ENCODE measurements at regions not wholly inside any gene's neighbourhood (a gene's known extent, or its start where the extent isn't known, plus 50 kb on each side); places are given as distances from the start of the nearest gene placed in this dataset.

DNA sequence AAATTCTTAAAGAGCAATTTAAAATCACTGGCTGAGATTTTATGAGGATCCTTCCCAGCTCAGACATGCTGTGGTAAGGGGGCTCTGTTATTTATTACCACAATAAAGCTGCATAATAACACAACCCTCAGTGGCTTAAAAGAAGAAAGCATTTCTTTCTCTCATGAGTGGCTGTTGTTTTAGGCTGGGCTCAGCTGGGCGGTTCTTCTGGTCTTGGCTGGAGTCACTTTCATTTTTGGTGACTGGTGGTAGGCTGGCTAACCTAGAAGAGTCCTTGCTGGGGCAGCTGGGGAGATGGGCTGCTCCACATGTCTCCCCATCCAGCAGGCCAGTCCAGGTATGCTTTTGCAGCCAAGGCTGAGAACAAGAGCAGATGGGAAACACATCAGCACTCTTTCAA lies 113.0 kb upstream of the MSX1 start:
- no peak for DNase-seq (ENCODE audit: low read depth in 4 of 4, low spot score in 1 of 4)

DNA sequence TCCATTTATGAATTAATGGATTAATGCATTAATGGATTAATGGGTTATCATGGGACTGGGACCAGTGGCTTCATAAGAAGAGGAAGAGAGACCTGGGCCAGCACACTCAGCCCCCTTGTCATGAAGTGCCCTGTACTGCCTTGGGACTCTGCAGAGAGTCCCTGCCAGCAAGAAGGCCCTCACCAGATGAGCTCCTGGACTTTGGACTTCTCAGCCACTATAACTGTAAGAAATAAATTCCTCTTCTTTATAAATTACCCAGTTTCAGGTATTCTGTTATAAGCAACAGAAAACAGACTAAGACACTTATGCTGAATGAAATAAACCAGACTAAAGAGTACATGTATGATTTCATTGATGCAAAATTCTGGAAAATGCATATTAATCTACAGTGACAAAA lies 119.4 kb upstream of the MSX1 start:
- DNase-seq (ENCODE audit: low read depth in 4 of 4, low spot score in 1 of 4), result no peak

DNA sequence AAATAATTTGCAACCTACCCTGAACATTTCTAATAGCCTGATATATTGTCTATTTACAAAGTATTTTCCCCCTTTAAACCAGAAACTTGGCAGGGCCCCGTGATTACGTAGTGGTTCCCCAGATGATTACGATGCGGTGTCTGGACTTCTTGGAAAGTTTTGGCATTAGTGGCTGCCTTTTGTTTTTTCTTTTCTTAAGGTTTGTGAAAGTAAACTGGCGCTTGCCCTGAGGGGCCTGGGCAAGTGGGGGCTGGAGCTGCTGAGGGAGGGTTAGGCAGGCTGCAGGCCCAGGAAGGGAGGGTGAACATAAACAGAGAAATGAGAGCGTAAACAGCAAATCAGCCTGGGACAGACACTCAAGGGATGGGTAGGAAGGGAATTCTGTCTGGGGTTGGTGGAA lies 123.6 kb upstream of the MSX1 start:
- DNase-seq (ENCODE audit: low read depth in 4 of 4, low spot score in 1 of 4), result no peak

DNA sequence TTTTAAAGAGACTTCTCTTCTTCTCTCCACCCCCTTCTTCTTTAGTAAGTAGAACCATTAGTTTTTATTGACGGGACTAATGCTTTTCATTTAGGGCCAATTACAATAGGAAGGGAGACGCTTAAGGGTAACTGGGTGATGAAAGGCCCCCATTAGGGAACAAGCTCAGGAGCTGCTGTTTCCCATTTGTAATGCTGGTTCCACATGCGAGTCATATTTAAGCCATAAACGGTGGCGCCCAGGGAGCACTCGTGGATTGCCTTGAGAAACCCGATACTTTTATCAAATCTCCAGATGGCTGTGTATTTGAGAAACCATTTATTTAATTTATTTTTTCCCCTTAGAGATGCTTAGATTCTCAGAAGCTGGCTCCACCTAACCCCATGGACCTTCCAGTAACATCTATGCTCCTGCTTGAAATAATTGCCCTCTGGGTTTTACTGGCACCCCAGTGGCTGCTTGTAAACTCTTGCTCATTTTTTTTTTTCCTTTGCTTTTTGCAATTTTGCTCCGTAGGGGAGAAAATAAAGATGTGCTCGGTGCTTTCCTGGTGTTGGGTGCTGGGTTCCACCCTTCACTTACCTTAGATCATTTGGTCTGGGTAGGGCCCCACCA lies 124.2 kb upstream of the MSX1 start:
- DNase-seq (ENCODE audit: low read depth in 4 of 4, low spot score in 1 of 4), result no peak

DNA sequence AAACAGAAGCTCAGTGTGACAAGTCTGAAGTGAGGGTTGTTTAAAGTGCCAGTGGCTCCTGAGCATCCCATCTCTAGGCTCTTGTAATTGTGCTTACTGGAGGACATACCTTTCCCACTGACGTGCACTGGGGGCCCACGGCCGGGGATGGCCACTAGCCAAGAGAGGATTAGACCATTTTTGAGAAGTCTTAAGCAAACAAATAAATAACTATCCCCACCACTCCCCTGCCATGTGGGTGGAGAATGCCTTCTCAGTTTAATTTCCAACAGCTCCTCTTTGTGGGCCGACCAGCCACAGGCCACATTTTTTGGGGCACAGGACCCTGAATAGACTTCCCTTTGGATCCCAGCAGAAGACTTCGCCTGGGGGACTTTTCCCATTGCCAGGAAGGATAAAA lies 125.0 kb upstream of the MSX1 start:
- DNase-seq (ENCODE audit: low read depth in 4 of 4, low spot score in 1 of 4), result no peak

DNA sequence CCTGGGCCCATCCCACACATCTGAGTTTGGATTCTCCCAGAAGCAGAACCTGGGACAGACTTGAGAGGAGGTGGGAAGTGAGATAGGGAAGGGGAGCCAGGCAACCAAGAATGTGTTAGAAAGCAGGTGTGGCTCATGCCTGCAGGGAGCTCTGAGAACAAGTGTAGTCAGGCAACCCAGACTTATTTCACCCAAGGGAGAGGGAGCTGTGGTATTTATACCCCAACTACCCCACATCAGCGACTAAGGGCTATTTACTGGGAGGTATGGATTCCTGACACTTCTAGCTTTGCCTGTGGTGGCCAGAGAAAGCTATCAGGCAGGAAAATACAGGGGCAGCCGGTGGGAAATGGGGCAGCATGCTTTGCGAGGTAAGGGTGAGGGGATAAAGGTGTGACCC lies 125.8 kb upstream of the MSX1 start:
- DNase-seq (ENCODE audit: low read depth in 4 of 4, low spot score in 1 of 4), result no peak

DNA sequence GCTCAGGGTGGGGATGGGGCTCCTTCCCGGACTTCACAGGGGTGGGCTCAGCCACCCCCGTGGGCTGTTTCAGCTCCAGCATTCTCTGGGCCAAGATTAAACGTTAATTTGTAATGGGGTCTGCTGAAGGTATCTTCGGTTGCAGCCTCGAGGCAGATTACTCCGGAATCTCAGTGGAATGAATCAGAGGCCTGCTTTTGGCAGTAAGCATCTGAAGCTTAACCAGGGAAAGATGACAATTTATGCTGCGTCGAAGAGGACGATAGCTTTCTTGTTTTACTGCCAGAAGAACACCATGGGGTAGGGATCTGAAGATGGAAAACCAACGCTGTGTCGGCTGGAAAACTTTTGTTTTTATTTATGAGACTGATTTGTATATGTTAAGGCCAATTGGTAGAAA lies 129.2 kb upstream of the MSX1 start:
- DNase-seq (ENCODE audit: low read depth in 4 of 4, low spot score in 1 of 4), result no peak

DNA sequence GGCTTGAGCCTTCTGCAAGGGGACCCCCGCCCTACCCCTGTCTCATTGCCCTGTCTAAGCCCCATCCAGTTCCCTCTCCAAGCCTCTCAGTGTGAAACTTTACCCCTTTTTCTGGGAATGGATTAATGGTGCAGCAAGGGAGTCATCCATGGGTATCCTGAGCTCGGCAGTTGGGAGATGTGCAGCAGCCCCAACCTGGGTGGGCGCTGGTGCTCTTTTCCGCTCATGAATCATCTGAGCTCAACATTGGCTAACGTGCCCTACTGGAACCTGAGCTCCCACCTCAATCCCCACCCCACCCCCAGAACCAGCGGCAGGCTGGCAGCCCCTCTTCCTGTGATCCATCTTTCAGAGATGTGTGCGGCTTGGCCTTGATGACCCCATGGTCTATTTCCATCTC lies 130.3 kb upstream of the MSX1 start:
- DNase-seq (ENCODE audit: low read depth in 4 of 4, low spot score in 1 of 4), result no peak

DNA sequence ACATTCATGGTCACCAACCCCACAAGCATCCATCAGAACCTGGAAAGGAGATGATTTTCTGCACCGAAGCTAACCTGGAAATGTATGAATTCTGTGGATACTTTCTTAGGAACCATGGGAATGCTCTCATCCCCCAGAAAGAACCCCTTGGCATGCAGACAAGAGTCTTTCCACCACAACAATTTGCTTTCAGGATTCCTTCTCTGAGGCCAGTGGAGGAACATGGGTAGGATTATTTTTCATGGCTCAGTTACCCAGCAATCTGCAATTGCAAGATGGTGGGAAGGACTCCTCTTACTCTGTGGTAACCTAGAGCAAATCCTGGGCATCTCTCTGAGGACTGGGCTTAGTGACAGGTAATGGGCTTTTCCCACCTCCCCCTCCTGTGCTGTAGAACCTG lies 131.9 kb upstream of the MSX1 start:
- DNase-seq (ENCODE audit: low read depth in 4 of 4, low spot score in 1 of 4), result no peak

DNA sequence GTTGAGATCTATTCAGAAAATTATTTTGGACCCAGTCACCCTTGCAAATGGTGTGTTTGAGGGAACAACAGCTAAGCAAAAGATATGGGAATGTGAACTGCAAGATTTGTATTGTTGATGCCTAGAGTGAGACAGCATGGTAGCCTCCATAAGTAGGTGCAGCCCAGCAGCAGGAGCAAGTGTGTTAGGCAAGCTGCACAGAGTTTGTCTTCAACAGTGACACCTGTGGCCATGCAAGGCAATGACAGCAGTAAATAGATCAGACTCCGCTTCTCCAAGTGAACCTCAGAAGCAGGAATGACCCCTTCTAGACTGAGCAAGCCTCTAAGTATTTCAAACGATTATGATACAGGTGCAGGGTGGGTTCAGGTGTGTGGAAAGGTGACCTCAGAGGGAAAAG lies 133.4 kb upstream of the MSX1 start:
- no peak for DNase-seq (ENCODE audit: low read depth in 4 of 4, low spot score in 1 of 4)

DNA sequence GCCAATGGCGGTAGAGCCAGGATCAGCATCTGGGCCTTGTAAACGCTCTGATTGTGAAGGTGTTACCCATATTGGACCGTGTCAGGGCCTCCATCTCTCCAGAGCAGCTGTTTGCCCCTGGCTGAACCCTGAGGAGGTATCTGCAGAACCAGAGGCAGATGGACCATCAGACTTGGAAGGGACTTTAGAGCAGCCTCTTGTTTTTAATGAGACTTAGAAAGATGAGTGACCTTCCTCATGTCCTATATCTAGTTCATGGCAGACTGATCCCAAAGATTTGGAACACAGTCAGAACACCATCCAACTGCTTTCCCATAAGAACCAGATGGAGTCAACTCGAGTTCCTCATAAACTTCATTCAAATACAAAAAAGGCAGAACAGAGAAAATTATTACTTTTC lies 135.1 kb upstream of the MSX1 start:
- DNase-seq (ENCODE audit: low read depth in 4 of 4, low spot score in 1 of 4), result no peak

DNA sequence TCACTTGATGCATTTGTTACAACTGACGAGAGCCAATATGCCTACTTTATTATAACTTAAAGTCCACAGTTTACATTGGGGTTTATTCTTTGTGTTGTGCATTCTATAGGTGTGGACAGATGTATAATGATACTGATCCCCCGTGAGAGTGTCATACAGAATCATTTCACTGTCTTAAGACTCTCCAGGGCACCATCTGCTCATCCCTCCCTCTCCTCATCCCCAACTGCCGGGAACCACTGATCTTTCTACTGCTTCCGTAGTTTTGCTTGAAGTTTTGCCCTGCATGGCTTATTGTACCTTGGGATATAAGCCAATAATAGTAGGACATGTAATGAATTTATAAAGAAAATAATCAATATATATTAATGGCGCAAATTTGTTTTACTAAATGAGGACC lies 137.8 kb upstream of the MSX1 start:
- DNase-seq (ENCODE audit: low read depth in 4 of 4, low spot score in 1 of 4), result no peak

DNA sequence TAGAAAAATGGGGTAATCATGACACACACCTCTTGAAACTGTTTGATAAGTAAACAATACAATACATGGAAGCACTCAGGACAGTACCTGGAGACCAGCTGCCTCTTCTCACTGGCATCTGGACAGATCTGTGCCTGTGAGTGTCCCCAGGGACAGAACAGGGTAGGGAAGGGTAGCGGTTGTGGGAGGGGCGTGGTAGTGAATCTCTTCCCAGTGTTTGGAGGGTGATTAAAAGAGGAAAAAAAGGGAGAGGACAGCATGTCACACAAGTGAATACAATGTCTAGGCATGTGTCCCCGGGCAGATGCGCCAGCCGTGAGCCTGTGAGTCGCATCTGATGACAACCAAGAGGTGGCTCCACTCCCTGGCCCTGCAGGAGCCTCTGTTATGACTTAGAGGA lies 138.8 kb upstream of the MSX1 start:
- no peak for DNase-seq (ENCODE audit: low read depth in 4 of 4, low spot score in 1 of 4)

DNA sequence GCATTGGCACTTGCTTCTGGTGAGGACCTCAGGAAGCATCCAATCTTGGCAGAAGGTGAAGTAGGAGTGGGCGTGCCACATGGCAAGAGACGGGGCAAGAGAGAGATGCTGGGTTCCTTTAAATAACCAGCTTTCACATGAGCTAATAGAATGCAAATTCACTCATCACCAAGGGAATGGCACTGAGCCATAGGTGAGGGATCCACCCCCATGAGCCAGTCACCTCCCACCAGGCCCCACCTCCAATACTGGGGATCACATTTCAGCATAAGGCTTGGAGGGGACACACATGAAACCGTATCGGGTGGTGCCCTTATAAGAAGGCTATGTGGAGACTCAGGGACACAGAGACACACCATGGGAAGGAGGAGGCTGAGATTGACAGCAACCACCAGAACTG lies 140.0 kb upstream of the MSX1 start:
- no peak for DNase-seq (ENCODE audit: low read depth in 4 of 4, low spot score in 1 of 4)

DNA sequence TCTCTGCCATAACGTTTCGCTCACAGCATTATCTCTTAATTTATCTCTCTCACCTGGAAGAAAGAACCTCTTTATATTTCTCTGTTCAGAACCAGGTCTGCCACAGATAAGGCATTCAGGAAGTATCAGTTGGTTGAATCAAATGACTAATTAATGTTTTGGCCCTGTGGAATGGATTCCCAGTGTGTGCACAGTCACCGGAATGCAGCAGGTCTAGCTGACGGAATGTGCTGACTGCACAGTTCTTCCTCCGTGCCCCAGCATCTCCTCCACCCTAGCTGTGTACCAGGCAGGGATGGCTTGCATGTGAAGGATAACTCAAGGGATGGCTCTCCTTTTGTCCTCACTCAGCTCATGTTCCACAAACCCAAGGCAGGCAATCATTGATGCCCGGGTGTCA lies 141.8 kb upstream of the MSX1 start:
- no peak for DNase-seq (ENCODE audit: low read depth in 4 of 4, low spot score in 1 of 4)

DNA sequence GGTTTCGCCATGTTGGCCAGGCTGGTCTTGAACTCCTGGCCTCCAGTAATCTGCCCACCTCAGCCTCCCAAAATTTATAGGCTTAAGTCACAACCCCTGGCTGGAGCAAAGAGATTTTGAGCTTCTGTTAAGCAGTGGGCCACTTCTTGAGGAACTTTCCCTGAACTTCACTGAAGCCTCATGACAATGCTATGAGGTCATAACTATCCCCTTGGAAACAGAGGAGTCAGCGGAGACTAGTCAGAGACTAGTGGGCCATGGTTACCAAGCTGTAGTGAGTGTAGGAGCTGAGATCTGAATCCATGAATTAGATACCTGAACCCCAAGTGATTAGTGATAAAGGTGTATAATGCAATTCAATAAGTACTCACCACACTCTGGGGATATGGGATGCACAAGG lies 145.1 kb upstream of the MSX1 start:
- no peak for DNase-seq (ENCODE audit: low read depth in 4 of 4, low spot score in 1 of 4)

DNA sequence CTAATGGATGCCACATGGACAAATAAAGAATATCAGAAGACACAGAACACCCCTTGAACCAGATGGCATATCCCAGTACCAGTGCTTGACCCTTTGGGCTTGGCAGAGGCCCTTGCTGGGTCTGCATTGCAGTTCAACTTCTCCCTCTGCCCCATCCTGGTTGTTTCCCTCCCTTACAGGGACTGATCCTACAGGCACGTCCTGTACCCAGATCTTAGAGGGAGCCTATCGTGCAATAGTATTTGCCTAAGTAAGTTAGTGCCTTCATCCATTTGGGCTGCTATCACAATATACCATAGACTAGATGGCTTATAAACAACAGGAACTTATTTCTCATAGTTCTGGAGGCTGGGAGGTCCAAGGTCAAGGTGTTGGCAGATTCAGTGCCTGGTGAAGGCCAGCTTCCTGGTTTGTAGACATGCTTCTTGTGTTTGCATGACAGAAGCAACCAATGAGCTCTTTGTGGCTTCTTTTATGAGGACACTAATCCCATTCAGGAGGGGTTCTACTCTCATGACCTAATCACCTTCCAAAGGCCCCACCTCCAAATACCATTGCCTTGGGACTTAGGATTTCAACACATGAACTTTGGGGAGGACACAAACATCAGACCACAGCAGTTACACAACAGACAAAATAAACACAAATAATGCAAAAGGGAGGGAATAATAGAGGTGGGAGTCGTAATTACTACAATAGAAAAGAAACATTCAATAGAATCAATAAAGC lies 146.5 kb upstream of the MSX1 start:
- no peak for DNase-seq (ENCODE audit: low read depth in 4 of 4, low spot score in 1 of 4)

DNA sequence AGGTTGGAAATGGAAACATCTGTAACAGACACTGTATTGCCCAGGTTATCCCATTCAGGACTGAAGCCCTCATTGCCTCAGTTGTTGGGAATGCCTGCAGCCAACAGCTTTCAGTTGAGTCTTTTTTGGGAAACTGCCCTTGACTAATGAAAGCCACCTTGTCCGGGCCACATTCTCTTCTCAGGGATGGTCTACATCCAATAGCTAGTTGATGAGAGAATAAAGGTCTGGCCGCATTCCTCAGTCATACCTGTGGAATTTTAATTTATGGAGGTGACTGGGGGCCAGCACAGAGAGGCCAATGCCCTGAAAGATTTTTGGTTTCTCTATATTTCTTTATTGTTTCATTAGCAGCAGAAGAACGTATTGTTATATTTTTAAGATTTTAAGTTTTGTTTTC lies 147.6 kb upstream of the MSX1 start:
- no peak for DNase-seq (ENCODE audit: low read depth in 4 of 4, low spot score in 1 of 4)

DNA sequence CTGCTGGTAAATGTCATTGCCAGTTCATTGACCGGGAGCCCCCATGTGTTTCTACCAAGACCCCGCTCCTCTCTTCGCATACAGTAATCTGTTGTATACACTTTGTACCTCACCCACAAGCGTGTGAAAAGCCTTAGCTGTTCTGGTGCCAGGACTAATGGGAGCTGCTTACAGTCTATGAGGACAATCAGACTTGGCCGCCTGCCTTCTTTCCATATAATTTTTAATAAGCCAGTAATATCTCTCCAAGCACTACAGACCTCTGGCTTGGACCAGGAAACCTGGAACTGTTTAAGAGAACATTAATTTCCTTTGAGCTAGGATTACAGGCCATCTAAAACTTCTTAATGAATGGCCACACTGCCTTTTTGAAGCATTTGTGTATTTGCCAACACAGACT lies 149.7 kb upstream of the MSX1 start:
- no peak for DNase-seq (ENCODE audit: low read depth in 4 of 4, low spot score in 1 of 4)

DNA sequence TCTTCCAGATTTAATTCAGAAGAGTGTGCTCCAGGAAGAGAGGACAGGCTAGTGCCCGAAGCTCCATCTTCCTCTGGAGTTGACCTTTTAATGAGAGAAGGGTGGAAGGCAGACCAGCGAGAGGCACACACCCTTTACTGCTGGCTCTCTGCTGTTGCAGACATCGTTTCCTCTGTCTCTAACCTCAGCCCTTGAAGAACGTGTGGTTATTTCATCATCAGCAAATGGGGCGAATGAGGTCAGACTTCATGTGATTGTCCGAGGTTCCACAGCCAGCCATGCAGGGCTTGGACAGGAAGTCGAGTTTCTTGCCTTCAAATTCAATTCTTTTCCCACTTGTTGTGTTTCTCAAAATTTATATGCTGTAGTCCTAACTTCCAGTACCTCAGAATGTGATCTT lies 155.2 kb upstream of the MSX1 start:
- no peak for DNase-seq (ENCODE audit: low read depth in 4 of 4, low spot score in 1 of 4)

DNA sequence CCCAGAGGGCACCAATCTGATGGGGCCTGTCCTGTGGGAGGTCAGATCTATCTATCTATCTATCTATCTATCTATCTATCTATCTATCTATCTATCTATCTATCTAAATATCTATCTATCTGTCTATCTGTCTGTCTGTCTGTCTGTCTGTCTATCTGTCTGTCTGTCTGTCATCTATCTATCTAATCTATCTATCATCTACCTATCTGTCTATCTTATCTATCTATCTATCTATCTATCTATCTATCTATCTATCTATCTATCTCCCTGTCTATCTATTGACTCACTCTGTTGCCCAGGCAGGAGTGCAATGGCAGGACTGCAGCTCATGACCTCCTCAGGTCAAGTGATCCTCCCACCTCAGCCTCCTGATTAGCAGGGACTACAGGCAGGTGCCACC lies 155.7 kb upstream of the STX18 start:
- no peak for DNase-seq (ENCODE audit: low read depth in 4 of 4, low spot score in 1 of 4)

DNA sequence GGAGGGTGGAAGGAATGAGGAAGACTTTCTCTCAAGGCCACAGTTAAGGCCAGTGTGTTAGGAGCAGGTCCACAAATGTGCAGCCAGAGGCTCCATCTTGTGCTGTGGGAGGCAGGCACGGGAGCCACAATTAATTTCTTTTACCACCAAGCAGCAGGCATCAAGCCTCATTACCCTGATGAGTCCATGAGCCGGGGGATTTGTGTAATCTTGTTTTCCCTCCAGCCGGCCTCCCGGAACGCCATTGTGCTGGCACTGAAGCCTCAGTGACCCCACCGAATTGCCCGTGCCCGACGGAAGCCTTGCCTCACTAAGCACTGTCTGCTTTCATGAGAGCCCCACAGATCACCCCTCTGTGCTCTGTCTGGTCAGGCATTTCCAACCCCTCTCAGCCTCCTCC lies 154.7 kb upstream of the STX18 start:
- DNase-seq (ENCODE audit: low read depth in 4 of 4, low spot score in 1 of 4), result no peak

DNA sequence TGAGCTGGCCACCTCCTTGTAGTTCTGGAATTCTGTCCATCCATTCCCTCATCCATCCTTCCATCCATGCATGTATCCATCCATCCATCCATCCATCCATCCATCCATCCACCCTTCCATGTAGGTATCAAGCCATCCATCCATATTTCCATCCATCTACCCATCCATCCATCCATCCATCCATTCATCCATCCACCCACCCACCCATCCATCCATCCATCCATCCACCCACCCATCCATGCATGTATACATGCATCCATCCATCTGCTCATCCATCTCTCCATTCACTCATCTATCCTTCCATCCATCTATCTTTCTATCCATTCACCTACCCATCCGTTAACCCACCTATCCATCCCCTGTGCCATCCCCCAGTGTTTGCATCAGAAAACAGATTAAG lies 153.6 kb upstream of the STX18 start:
- DNase-seq (ENCODE audit: low read depth in 4 of 4, low spot score in 1 of 4), result no peak

Measured in stimulated activated CD4-positive, alpha-beta T cell treated with anti-CD3 and anti-CD28 coated beads, Interleukin-1b, Interleukin-23, amount 100 ng/mL, for 24 hours (primary cell).